GM18502 (cell line): ENCODE measurements at regions not wholly inside any gene's neighbourhood (a gene's known extent, or its start where the extent isn't known, plus 50 kb on each side); places are given as distances from the start of the nearest gene placed in this dataset.

Source experiments
- ATAC-seq: cut with Tn5 transposase; IDR thresholded peaks from one replicate; pipeline ENCODE4 v1.9.1; 2021; ENCODE audit warnings: mild to moderate bottlenecking; ENCODE audit not compliant: unreplicated experiment, poor library complexity

GRCh38 chr1:209218981-209219380 is 364.5 kb upstream of the CAMK1G start:
- no peak for ATAC-seq

DNA sequence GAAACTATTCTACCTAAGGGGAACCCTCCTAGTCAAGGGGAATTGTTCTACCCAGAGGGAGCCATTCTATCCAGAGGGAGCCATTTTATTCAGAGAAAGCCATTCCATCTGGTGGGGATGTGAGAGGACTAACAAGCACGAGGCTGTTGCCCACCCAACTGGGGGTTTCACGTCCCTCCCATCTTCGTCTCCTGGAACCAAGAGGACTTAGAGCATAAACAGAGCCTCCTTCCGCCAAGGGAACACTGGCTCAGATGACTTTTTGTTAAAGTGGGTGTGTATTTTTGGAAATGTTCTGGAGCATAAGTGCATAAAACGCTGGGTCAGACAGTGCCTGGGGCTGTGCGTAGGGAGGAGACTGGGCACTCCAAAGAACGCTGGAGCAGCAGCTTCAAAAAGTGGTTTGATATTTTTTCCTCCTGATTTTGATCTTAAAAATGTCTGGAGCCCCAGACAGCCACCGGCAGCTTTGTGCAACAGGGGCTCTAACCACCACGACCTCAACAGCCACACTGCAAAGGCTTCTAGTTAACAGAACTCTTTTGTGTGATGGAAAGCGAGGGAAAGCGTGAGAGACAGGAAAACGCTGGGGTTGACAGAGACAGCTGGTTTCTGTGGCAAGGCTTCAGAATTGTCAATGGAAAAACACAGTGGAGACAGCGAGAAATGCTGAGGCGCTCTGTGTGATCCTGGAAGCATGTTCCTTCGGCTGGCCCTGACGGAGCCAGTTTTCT is 363.6 kb upstream of the CAMK1G start:
- ATAC-seq = no peak

DNA sequence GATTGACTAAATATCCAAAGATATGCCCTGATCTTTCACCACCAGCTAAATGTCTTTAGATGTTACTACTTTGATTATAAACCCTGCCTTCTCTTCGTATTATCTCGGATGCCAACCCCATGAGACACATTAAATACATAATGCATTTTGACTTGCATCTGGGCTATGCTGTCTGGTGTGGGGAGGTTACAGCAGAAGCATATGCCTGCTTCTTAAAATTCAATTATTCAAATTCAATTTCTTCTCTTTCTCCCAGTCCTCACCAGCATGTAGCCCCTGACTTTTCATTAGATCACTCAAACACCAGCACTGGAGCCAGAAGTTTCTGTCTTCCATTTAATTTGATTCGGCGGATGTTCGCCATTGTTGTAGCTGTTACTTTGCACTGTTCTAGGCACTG is 360.7 kb upstream of the CAMK1G start:
- ATAC-seq = no peak

- ATAC-seq = no peak
These were observed 359.7 kb upstream of the CAMK1G start for GRCh38 chr1:209223791-209224190.

- no peak for ATAC-seq
These were observed 358.6 kb upstream of the CAMK1G start for GRCh38 chr1:209224886-209225285.

- ATAC-seq = no peak
These were observed 356.3 kb upstream of the CAMK1G start for GRCh38 chr1:209227171-209227570.

- ATAC-seq = no peak
These were observed 355.6 kb upstream of the CAMK1G start for GRCh38 chr1:209227941-209228340.

DNA sequence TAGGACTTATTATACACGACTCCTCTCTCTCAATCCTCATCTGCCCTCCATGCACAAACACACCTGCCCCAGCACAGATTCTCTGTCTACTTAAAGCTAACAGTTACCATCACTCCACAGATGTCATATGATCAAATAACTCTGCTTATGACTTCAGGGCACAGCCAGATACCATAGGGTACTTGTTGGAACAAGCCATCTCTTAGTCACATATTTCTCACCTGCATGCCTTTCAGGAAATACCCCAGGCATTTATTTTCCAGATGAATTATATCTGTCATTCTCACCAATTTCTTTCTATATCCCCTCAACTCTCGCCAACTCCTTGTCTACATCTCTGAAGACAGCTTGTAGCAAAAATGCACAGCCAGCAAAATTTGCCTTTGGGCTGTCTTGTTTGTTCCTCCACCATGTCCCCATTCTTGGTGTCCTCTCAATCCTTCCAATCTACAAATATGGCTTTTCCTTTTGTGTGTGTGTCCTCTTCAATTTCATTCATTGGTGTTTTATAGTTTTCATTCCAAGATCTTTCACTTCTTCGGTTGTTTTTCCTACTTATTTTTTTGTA is 353.9 kb upstream of the CAMK1G start:
- ATAC-seq = no peak

DNA sequence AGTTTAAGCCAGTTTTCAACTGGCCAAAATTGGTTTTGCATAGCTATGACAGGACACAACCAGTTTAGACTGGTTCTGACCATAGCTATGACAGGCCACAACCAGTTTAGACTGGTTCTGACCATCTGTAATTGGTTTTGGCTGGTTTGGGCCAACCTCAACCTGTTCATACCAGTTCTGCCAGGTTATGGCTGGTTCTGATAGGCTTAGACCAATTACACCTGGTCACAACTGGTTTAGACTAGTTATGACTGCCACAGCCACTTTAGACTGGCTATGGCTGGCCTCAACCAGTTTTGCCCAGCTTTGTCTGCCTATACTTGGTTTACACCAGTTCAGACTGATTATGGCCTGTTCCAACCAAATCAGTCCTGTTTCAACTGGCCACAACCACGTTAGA is 353.2 kb upstream of the CAMK1G start:
- no peak for ATAC-seq

GRCh38 chr1:209231476-209232156 is 351.9 kb upstream of the CAMK1G start:
- ATAC-seq = no peak

- ATAC-seq = no peak
These were observed 351.3 kb upstream of the CAMK1G start for GRCh38 chr1:209232197-209232596.

- ATAC-seq = no peak
These were observed 350.8 kb upstream of the CAMK1G start for GRCh38 chr1:209232759-209233158.

DNA sequence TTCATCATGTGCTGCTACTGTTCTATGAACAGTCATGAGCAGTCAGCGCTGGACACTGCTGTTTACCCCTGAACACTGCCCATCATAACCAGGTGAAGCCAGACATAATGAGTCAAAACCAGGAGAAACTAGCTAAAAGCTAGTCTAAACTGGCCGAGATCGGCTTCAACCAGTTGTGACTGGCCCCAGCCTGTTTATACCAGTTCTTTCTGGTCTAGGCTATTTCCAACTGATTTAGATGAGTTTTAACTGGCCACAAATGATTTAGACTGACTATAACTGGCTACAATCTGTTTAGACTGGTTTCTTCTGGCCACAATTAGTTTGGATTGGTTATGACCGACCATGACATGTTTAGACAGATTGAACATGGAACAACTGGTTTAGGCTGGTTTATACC is 348.3 kb upstream of the CAMK1G start:
- ATAC-seq = no peak

GRCh38 chr1:209238356-209238755 is 345.2 kb upstream of the CAMK1G start:
- no peak for ATAC-seq

DNA sequence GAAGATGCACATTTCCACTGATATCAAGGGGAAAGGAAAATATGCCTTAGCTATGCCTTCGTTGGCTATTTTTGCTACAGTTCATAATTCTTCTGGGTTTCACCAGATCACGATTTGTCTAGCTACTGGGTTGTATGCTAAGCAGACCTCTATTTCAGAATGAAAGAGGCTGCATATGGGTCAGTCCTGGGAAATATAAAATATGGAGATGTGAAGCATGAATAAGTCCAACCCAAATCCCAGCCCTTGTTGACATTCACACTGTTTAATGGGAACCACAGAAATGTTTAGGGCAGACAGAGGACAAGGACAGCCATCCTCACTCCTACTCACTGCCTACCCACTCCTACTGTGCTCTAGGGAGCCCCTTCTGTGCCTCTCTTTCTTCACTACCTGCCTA is 343.2 kb upstream of the CAMK1G start:
- no peak for ATAC-seq

DNA sequence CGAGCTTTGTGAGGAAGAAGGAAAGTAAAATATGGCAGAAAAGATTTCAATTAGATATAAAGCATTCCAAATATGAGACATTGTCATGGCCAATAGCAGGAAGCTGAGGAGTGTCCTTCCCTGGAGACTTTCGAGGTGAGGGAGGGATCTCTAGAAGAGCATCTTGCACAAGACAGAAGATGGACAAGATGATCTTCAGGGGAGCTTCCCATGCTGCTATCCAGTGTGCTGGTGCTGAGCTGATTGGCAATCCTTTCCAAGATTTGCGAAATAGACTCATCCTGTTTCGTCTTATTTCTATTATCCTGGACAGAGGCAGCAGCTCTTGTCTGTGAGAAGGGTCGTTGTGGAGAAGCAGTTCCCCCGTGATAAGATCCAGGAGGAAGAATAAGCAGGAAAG is 342.0 kb upstream of the CAMK1G start:
- ATAC-seq = no peak

- peak; percentile 87 for ATAC-seq
These were observed 334.8 kb upstream of the CAMK1G start for GRCh38 chr1:209248649-209249279.

DNA sequence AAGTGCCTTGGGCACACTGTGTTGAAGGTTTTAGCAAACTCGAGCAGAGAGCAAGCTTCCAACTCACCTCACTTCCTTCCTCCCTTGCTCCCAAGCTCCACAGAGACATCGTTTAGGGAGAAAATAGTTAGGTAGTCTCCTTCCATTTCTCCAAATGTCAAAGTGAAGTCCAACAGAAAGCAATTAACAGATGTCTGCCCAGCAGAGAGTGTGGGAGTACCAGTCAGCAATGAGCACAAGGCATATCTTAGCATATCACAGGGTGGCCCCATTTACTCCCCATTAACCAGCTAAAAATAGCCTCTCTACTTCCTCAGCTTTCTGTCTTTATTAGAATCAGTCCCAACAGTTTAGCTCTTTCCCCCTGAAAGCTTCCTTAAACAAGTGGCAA is 334.2 kb upstream of the CAMK1G start:
- ATAC-seq = no peak

- ATAC-seq = no peak
These were observed 333.6 kb upstream of the CAMK1G start for GRCh38 chr1:209249785-209250440.

GRCh38 chr1:209250861-209251636 is 332.5 kb upstream of the CAMK1G start:
- no peak for ATAC-seq
